Gastrocnemius medialis (tissue), 4 donors: ENCODE measurements at regions not wholly inside any gene's neighbourhood (a gene's known extent, or its start where the extent isn't known, plus 50 kb on each side); places are given as distances from the start of the nearest gene placed in this dataset.

Source experiments
- CTCF ChIP-seq, 5 experiments: fragments of 450-650 bp in 3 of 5; fragments of 200-600 bp in 2 of 5; sonication (generic) in 2 of 5; IDR thresholded peaks in 4 of 5; conservative IDR thresholded peaks in 1 of 5; 1 replicate in 4 of 5; 2 replicates in 1 of 5; pipeline ENCODE4 v1.5.1; 2016 to 2019; ENCODE audit warnings: antibody characterized with exemption in 5 of 5, mild to moderate bottlenecking in 3 of 5, moderate library complexity in 3 of 5
- POLR2A ChIP-seq, 2 donors: fragments of 450-650 bp; IDR thresholded peaks; one replicate each; pipeline ENCODE4 v1.6.1; 2017; ENCODE audit warnings: antibody characterized with exemption in 2 of 2, mild to moderate bottlenecking in 2 of 2, moderate library complexity in 2 of 2

GRCh38 chr12:28865776-28866175, 283.3 kb upstream of the FAR2 start:
- no peak for TF ChIP-seq POLR2A (IDR thresholded peaks at IDR 0.05)
- no peak for TF ChIP-seq CTCF (IDR thresholded peaks at IDR 0.05 in 4 of 5, conservative IDR thresholded peaks at IDR 0.05 in 1 of 5)
